ENCODE measurements at regions not wholly inside any gene's neighbourhood (a gene's known extent, or its start where the extent isn't known, plus 50 kb on each side); places are given as distances from the start of the nearest gene placed in this dataset.
"Not testable (repeated sequence)": the region's sequence is repeated elsewhere in the genome, so short reads cannot be mapped to it uniquely, and the experiment has no call there.

DNA sequence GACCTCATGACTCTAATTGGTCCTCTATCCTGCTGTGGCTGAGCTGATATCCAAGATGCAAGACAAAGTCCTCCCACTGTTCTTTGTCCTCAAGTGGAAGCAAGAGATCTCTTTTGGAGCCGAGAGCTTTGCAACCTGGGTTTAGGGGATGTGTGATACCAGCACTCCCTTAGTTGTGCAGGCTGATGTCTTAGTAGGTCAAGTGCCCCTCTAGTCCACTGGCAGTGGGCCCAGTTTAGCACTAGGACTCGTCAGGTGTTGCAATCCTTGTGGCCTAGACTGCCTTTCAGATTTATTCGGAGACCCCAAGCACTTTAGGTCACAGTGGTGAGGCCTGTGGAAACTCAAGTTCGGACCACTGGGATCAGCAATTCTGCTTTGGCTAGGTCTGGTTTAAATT is 64.0 kb downstream of the GPRASP3 start:
- no peaks in the 10 kb centered on the region for H3K36me3 ChIP-seq (replicated peaks)
- no peaks in the 10 kb centered on the region for H3K27me3 ChIP-seq (ENCODE audit: low read depth)
- no peaks in the 10 kb centered on the region for H3K9me3 ChIP-seq
- in situ Hi-C loops (cut with MboI; ENCODE audit: low sequenced_read_pairs): no loop called here
- H3K4me1 ChIP-seq: peaks cover 1% of the 10 kb centered on the region
- H3K4me3 ChIP-seq: no peak overlapping the region
- no peak for DNase-seq (ENCODE audit: low spot score in 2 of 2)

DNA sequence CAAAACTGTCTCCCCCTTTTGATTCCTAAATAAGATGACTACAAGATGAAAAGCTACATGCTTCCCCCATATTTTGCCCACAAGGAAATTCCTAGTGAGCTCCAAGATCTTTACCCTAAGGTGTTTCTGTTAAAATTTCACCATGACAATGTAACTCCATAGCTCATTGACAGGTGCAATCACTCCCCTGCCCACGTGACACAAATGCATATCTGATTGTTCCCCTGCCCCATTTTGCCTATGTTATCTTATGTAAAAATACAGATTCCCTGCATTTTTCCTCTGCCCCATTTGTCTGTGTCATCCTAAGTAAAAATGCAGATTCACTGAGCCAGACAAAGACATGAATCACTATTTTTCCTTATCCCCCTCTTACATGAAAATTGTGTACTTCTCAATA is 66.7 kb downstream of the GPRASP3 start:
- in situ Hi-C loops (cut with MboI; ENCODE audit: low sequenced_read_pairs): no loop called here
- no peak overlapping the region for H3K4me3 ChIP-seq
- no peak for DNase-seq (ENCODE audit: low spot score in 2 of 2)

DNA sequence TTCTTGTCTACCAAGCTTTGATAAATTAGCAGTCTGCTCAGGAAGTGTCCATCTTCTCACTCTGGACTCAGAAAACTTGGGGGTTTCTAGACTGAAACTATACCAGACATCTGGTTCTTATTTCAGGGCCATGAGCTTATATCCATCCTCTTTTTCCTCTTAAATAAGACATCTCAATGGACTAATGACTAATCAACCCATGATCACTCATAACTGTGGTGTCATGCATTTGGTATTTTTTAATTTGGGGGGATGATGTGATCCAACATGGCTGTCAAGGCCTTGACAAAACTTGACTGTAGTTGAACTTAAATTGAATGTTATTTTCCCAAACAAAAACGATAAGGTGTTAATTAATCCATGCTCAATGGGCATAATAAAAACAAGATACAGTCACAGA is 87.8 kb downstream of the GPRASP3 start:
- Histone ChIP-seq H3K9me3 (no peaks in the 10 kb centered on the region), H3K4me3 (no peak overlapping the region), H3K27me3 (ENCODE audit: low read depth) (no peaks in the 10 kb centered on the region), H3K4me1 (no peaks in the 10 kb centered on the region), H3K36me3 (replicated peaks) (no peaks in the 10 kb centered on the region)
- DNase-seq (ENCODE audit: low spot score in 2 of 2): no peak
- in situ Hi-C loops (cut with MboI; ENCODE audit: low sequenced_read_pairs): no loop called here

More for the DNA sequence above, 66.7 kb downstream of the GPRASP3 start:
- H3K27me3 ChIP-seq (ENCODE audit: low read depth): no peaks in the 10 kb centered on the region
- H3K36me3 ChIP-seq (replicated peaks): no peaks in the 10 kb centered on the region
- peaks cover 8% of the 10 kb centered on the region for H3K4me1 ChIP-seq
- H3K9me3 ChIP-seq: peaks cover under 1% of the 10 kb centered on the region; the same call in 1 of the 2 replicates

DNA sequence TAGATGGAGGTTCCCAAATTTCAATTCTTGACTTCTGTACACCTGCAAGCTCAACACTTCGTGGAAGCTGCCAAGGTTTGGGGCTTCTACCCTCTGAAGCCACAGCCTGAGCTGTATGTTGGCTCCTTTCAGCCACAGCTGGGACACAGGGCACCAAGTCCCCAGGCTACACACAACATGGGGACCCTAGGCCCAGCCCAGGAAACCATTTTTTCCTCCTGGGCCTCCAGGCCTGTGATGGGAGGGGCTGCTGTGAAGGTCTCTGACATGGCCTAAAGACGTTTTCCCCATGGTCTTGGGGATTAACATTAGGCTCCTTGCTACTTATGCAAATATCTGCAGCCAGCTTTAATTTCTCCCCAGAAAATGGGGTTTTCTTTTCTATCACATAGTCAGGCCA is 97.7 kb downstream of the GPRASP3 start:
- H3K4me1 ChIP-seq; H3K36me3 ChIP-seq (replicated peaks); in situ Hi-C loops (cut with MboI; ENCODE audit: low sequenced_read_pairs); DNase-seq (ENCODE audit: low spot score in 2 of 2); H3K27me3 ChIP-seq (ENCODE audit: low read depth); H3K4me3 ChIP-seq: not testable (repeated sequence)
- peaks cover 10% of the 10 kb centered on the region for H3K9me3 ChIP-seq

DNA sequence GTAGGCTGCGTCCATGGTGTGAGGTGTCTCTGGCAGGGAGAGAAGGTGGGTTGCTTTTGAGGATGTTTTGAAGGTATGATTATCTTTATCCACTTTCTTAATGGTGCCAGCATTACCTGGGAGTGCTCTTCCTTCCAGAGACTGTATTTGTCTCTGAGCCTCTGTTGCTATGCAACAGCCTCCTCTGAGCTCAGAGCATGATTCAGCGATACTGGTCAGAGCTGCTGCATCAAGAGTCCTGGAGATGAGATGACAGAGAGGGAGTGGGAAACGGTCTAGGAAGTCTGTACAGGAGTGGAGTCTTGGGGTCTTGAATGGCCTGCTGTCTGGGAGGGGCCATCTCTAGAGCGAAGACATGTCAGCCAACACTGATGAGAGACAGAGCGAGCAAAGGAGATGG is 104.4 kb upstream of the RAB40AL start:
- in situ Hi-C loops (cut with MboI; ENCODE audit: low sequenced_read_pairs): no loop called here
- Histone ChIP-seq H3K27me3 (ENCODE audit: low read depth) (no peaks in the 10 kb centered on the region), H3K36me3 (replicated peaks) (peaks cover 4% of the 10 kb centered on the region; the same call in 1 of the 2 replicates), H3K9me3 (no peaks in the 10 kb centered on the region), H3K4me1 (no peaks in the 10 kb centered on the region), H3K4me3 (no peak overlapping the region)
- DNase-seq (ENCODE audit: low spot score in 2 of 2): no peak

DNA sequence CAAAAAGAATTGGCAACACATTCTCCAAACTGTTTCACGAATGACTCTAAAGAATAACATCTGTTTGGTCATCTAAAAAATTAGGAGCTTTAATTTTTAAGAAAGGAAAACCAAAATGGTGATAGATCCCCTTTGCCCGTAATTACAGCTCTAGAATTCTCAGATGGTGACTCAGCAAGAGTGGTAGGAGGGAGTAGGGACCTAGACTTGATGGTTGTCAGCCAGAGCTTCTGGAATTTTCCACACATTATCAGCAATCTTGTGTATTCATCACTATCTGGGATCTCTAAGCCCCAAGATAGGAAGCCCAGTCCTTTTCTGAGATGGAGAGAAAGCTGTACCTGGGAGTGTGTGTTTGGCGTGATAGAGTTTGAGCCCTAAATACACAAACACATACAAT is 103.9 kb upstream of the RAB40AL start:
- in situ Hi-C loops (cut with MboI; ENCODE audit: low sequenced_read_pairs): no loop called here
- no peak for DNase-seq (ENCODE audit: low spot score in 2 of 2)
- H3K4me1 ChIP-seq: no peaks in the 10 kb centered on the region

DNA sequence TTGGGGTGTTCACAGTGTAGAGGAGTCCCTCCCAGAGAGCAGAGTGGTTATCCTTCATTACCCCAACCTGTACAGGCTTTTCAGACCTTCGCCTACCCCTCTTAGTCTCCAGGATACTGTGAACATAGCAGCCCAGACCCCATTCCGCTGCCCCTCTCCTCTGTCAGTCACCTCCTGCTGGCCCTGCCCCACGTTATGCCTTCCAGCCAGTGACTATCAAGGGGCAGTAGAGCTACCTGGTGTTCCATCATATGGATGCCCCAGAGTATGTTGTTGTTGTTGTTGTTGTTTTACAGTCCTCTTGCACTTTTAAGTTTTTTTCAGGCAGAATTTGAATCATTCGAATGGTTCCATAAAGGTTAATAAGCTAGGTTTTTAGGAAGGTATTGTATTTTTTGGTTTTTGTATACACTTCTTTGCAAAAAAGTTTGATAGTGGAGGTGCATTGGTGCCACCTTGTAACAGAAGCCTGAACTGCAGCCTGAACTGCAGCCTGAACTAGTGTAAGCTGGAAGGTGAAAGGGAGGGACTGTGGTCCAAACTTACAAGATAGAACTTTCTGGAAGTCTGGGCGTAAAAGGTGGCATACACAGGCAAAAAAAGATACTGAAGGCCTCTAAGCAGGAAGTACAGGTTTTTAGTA is 101.4 kb upstream of the RAB40AL start:
- H3K27me3 ChIP-seq (ENCODE audit: low read depth): no peaks in the 10 kb centered on the region
- H3K4me1 ChIP-seq: no peaks in the 10 kb centered on the region
- in situ Hi-C loops (cut with MboI; ENCODE audit: low sequenced_read_pairs): no loop called here
- no peaks in the 10 kb centered on the region for H3K9me3 ChIP-seq
- peak; percentile 6 to 23 for DNase-seq (ENCODE audit: low spot score in 2 of 2)
- no peak overlapping the region for H3K4me3 ChIP-seq
- peaks cover 6% of the 10 kb centered on the region for H3K36me3 ChIP-seq (replicated peaks)

More for the DNA sequence above, 103.9 kb upstream of the RAB40AL start:
- Histone ChIP-seq H3K9me3 (no peaks in the 10 kb centered on the region), H3K27me3 (ENCODE audit: low read depth) (no peaks in the 10 kb centered on the region), H3K4me3 (no peak overlapping the region), H3K36me3 (replicated peaks) (peaks cover 4% of the 10 kb centered on the region; the same call in 1 of the 2 replicates)

DNA sequence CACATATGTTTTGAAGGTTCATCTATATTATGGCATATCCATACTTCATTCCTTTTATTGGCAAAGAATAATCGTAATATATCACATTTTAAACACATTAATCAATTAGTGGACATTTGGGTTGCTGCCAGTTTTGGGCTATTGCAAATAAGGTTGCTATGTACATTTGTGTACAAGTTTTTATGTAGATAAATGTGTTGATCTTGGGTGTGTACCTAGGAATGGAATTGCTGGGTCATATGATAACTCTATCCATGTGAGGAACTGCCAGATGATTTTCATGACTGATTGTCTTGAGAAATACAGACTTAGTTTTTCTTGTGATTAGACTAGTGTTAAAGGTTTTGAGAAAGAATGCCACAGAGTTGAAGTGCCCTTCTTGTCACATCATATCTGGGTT is 99.2 kb upstream of the RAB40AL start:
- H3K27me3 ChIP-seq (ENCODE audit: low read depth): no peaks in the 10 kb centered on the region
- DNase-seq (ENCODE audit: low spot score in 2 of 2): no peak
- H3K9me3 ChIP-seq: no peaks in the 10 kb centered on the region
- peaks cover 10% of the 10 kb centered on the region for H3K36me3 ChIP-seq (replicated peaks)
- no peak overlapping the region for H3K4me3 ChIP-seq
- no peaks in the 10 kb centered on the region for H3K4me1 ChIP-seq
- in situ Hi-C loops (cut with MboI; ENCODE audit: low sequenced_read_pairs): no loop called here

DNA sequence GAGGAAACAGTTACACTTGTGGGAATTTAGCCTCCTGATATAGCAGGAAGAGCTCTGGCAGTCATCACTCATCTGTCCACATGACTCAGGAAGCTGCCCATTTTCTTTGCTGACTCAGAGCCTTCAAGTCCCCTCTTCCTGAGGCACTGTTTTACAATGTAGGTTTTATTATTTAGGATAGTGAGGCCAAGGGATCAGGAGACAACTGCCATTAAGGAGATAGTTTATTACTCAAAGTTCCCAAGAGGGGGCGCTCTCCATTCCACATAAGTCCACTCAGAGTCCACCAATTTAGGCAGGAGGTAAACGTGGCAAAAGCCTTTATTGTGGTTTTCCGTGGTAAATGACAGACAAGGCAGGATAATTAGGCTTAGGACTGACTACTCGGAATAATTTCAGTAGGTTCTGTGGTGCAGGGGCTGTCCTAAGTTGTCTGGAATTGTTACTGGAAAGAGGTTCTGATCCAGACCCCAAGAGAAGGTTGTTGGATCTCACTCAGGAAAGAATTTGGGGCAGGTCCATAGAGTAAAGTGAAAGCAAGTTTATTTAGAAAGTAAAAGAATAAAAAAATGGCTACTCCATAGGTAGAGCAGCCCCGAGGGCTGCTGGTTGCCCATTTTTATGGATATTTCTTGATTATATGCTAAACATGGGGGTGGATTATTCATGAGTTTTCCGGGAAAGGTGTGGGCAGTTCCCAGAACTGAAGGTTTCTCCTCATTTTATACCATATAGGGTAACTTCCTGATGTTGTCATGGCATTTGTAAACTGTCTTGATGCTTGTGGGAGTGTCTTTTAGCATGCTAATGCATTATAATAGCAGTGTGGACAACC is 96.0 kb upstream of the RAB40AL start:
- H3K9me3 ChIP-seq: no peaks in the 10 kb centered on the region
- no peaks in the 10 kb centered on the region for H3K4me1 ChIP-seq
- no peak overlapping the region for H3K4me3 ChIP-seq
- in situ Hi-C loops (cut with MboI; ENCODE audit: low sequenced_read_pairs): no loop called here
- H3K27me3 ChIP-seq (ENCODE audit: low read depth): no peaks in the 10 kb centered on the region
- H3K36me3 ChIP-seq (replicated peaks): peaks cover 16% of the 10 kb centered on the region
- DNase-seq (ENCODE audit: low spot score in 2 of 2): no peak

DNA sequence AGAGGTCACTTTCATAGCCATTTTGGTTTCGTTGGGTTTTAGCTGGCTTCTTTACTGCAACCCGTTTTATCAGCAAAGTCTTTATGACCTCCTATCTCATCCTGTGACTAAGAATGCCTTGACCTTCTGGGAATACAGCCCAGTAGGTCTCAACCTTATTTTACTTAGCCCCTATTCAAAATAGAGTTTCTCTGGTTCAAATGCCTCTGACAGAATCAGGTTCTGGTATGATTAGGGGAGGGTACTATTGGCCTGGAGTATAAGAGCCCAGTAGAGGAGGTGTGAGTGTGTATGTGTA is 95.4 kb upstream of the RAB40AL start:
- in situ Hi-C loops (cut with MboI; ENCODE audit: low sequenced_read_pairs): no loop called here
- Histone ChIP-seq H3K4me1 (no peaks in the 10 kb centered on the region), H3K9me3 (no peaks in the 10 kb centered on the region), H3K36me3 (replicated peaks) (peaks cover 20% of the 10 kb centered on the region), H3K4me3 (no peak overlapping the region), H3K27me3 (ENCODE audit: low read depth) (no peaks in the 10 kb centered on the region)
- no peak for DNase-seq (ENCODE audit: low spot score in 2 of 2)

DNA sequence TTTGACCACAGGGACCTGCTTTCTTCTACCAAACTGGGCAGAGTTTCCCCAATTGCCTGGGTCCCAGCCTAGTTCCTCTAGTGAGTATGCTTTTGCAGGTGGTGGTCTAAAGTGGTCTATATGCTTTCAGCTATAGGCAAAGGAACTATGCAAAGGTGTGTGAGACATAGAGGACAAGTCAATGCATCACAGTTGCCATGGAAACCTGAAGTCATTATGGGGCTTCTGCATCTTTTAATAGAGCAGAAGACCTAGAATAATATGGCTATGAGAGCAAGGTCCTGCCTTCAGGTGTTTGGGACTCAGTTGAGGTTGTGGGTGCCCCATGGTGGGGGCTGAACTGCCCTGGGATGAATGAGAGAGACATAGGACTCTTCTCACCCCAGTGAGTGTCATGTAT is 92.1 kb upstream of the RAB40AL start:
- H3K9me3 ChIP-seq: no peaks in the 10 kb centered on the region
- peaks cover 23% of the 10 kb centered on the region for H3K36me3 ChIP-seq (replicated peaks)
- no peak overlapping the region for H3K4me3 ChIP-seq
- no peaks in the 10 kb centered on the region for H3K27me3 ChIP-seq (ENCODE audit: low read depth)
- no peaks in the 10 kb centered on the region for H3K4me1 ChIP-seq
- in situ Hi-C loops (cut with MboI; ENCODE audit: low sequenced_read_pairs): no loop called here
- DNase-seq (ENCODE audit: low spot score in 2 of 2): no peak

DNA sequence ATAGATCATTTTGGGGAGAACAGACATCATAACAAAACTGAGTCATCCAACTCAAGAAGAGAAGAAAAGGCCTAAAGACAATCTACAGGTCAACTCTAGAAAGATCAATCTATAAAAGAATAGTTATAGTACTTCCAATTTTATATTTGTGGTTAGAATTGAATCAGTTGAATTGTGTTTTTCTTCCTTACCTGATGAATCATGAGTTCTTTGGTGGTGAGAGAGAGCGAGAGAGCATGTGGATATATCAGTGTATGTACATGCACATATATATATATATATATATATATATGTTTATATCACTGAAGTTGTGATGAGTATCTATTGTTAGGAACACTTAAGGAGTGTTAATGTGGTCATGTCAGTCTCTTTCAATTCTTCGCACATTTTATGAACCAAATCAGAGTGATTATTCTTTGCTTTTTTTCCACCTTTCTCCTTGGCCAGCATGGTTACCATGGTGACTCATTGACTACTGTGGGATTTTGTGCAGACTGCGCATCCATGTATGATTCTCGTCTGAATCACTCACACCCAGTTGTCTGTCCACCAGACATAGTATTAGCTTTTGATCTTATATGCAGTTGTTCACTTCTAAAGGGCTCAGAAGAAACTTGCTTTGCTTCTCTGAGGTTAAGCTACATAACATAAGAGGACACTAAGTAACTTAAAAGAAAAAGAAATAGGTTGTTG is 90.4 kb upstream of the RAB40AL start:
- Histone ChIP-seq H3K9me3 (no peaks in the 10 kb centered on the region), H3K27me3 (ENCODE audit: low read depth) (no peaks in the 10 kb centered on the region), H3K36me3 (replicated peaks) (peaks cover 14% of the 10 kb centered on the region), H3K4me3 (no peak overlapping the region), H3K4me1 (no peaks in the 10 kb centered on the region)
- in situ Hi-C loops (cut with MboI; ENCODE audit: low sequenced_read_pairs): no loop called here
- DNase-seq (ENCODE audit: low spot score in 2 of 2): no peak

DNA sequence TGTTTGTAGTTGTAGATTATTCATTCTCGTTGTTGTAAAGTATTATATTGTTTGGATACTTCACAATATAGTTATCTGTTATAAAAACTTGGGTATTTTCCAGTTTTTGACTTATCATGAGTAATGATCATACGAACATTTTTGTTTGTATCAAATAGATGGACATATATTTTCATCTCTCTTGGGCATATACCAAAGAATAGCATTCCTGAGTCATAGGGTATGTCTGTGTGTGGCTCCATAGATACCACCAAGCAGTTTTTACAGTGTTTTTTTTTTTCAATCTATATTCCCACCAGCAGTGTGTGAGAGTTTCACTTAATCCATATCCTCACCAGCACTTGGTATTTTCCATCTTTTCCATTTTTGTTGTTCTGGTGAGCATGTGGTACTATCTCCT is 89.7 kb upstream of the RAB40AL start:
- Histone ChIP-seq H3K27me3 (ENCODE audit: low read depth) (no peaks in the 10 kb centered on the region), H3K36me3 (replicated peaks) (peaks cover 14% of the 10 kb centered on the region), H3K4me1 (no peaks in the 10 kb centered on the region), H3K4me3 (no peak overlapping the region), H3K9me3 (no peaks in the 10 kb centered on the region)
- DNase-seq (ENCODE audit: low spot score in 2 of 2): no peak
- in situ Hi-C loops (cut with MboI; ENCODE audit: low sequenced_read_pairs): no loop called here

DNA sequence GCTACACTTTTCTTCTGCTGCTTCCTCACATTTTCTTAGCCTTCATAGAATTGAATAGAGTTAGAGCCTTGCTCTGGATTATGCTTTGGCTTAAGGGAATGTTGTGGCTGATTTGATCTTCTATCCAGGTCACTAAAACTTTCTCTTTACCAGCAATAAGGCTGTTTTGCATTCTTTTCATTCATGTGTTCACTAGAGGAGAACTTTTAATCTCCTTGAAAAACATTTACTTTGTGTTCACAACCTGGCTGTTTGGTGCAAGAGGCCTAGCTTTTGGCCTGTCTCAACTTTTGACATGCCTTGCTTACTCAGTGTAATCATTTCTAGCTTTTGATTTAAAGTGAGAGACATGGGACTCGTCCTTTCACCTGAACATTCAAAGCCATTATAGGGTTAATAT is 87.7 kb upstream of the RAB40AL start:
- in situ Hi-C loops (cut with MboI; ENCODE audit: low sequenced_read_pairs): no loop called here
- no peak for DNase-seq (ENCODE audit: low spot score in 2 of 2)
- H3K27me3 ChIP-seq (ENCODE audit: low read depth): no peaks in the 10 kb centered on the region
- no peak overlapping the region for H3K4me3 ChIP-seq
- H3K4me1 ChIP-seq: no peaks in the 10 kb centered on the region
- H3K36me3 ChIP-seq (replicated peaks): peaks cover 20% of the 10 kb centered on the region
- no peaks in the 10 kb centered on the region for H3K9me3 ChIP-seq

Data from HAP-1 (cell line).